Endothelial cell of umbilical vein (primary cell): ENCODE measurements at regions not wholly inside any gene's neighbourhood (a gene's known extent, or its start where the extent isn't known, plus 50 kb on each side); places are given as distances from the start of the nearest gene placed in this dataset.

Experiments
- BruUV-seq: library from RNA; stranded (reverse); fragments of 400-500 nt; replicated peaks from 2 replicates; lab custom pipeline; 2021; lab: Mats Ljungman, UMichigan
- CTCF ChIA-PET: fragments of 300-600, 350-600 bp; sonication (Branson Sonifier 250); formaldehyde crosslinking; loops from one replicate; lab custom pipeline; 2021; ENCODE audit warnings: antibody characterized with exemption, inconsistent platforms; lab: Charles Lee
- POLR2A ChIA-PET: fragments of 300-600, 350-600 bp; sonication (Branson Sonifier 250); formaldehyde crosslinking; loops from one replicate; lab custom pipeline; 2021; ENCODE audit warnings: antibody characterized with exemption, inconsistent platforms; lab: Charles Lee
- DNase-seq: peaks from one replicate; pipeline ENCODE4 v3.0.0-alpha.2; 2011; ENCODE audit warnings: low read depth, low spot score
- FAIRE-seq: peaks from 2 replicates; lab custom pipeline; 2011; peaks lifted over from hg19 to GRCh38; lab: Jason Lieb, UNC
- H2AFZ ChIP-seq: 2 replicates; pipeline ENCODE4 v1.6.0; 2012; ENCODE audit warnings: low read depth, low read length, control low read depth, inconsistent platforms
- H3K27ac ChIP-seq: 2 replicates; pipeline ENCODE4 v1.5.1; 2011; ENCODE audit warnings: low read depth, mild to moderate bottlenecking, control low read depth, low read length, moderate library complexity; ENCODE audit not compliant: insufficient read depth
- H3K27me3 ChIP-seq, 2 experiments: 2 replicates each; pipeline versions ENCODE4 v1.6.0 to v1.6.1; 2011; ENCODE audit warnings: low read length in 2 of 2, mixed read lengths in 1 of 2; ENCODE audit not compliant: control insufficient read depth in 2 of 2, insufficient read depth in 2 of 2
- H3K36me3 ChIP-seq, 2 experiments: 2 replicates in 1 of 2; 3 replicates in 1 of 2; pipeline ENCODE4 v1.5.1; 2011; ENCODE audit warnings: low read length in 2 of 2, mild to moderate bottlenecking in 1 of 2, moderate library complexity in 1 of 2; ENCODE audit not compliant: control insufficient read depth in 2 of 2, insufficient read depth in 2 of 2; ENCODE audit errors: extremely low read depth in 1 of 2
- H3K4me1 ChIP-seq: 3 replicates; pipeline ENCODE4 v1.5.1; 2011; ENCODE audit warnings: mild to moderate bottlenecking, low read length; ENCODE audit not compliant: control insufficient read depth, insufficient read depth; ENCODE audit errors: extremely low read depth
- H3K4me2 ChIP-seq: 2 replicates; pipeline ENCODE4 v1.6.1; 2011; ENCODE audit warnings: low read length, control low read depth, mixed read lengths; ENCODE audit not compliant: insufficient read depth
- H3K4me3 ChIP-seq, 3 experiments: fragments of 200-600 bp in 1 of 3; sonication (generic), shearing (Covaris generic) in 1 of 3; replicated peaks in 1 of 3; 2 replicates each; pipeline ENCODE4 v1.5.1; 2011 to 2016; ENCODE audit warnings: control low read depth in 3 of 3, low read length in 3 of 3, mild to moderate bottlenecking in 2 of 3, inconsistent platforms in 1 of 3, low read depth in 1 of 3, moderate library complexity in 1 of 3; ENCODE audit not compliant: insufficient read depth in 1 of 3
- H3K79me2 ChIP-seq: 2 replicates; pipeline ENCODE4 v1.6.0; 2012; ENCODE audit warnings: low read length, inconsistent platforms; ENCODE audit not compliant: control insufficient read depth, insufficient read depth
- H3K9ac ChIP-seq: replicated peaks from 2 replicates; pipeline ENCODE3; 2011; ENCODE audit warnings: low read length, control low read depth; ENCODE audit not compliant: insufficient read depth; ENCODE audit errors: extremely low read depth
- H3K9me1 ChIP-seq: replicated peaks from 3 replicates; pipeline ENCODE4 v1.6.0; 2011; ENCODE audit warnings: mild to moderate bottlenecking, low read length; ENCODE audit not compliant: control insufficient read depth, insufficient read depth; ENCODE audit errors: extremely low read depth
- H3K9me3 ChIP-seq: replicated peaks from 2 replicates; pipeline ENCODE4 v1.5.1; 2012; ENCODE audit warnings: low read length, inconsistent platforms; ENCODE audit not compliant: control insufficient read depth, insufficient read depth
- H4K20me1 ChIP-seq: replicated peaks from 2 replicates; pipeline ENCODE3; 2011; ENCODE audit warnings: mild to moderate bottlenecking, low read length; ENCODE audit not compliant: control insufficient read depth, insufficient read depth; ENCODE audit errors: extremely low read depth
- CTCF ChIP-seq, 2 donors: IDR thresholded peaks; 1 replicate in 1 of 2; 2 replicates in 1 of 2; pipeline ENCODE4 v1.5.1; 2011; ENCODE audit warnings: low read length in 2 of 2, mild to moderate bottlenecking in 2 of 2, moderate library complexity in 2 of 2, control low read depth in 1 of 2, inconsistent platforms in 1 of 2, low read depth in 1 of 2; ENCODE audit not compliant: insufficient read depth in 1 of 2; ENCODE audit errors: extremely low read depth in 1 of 2
- EZH2 ChIP-seq: IDR thresholded peaks from 2 replicates; pipeline ENCODE4 v1.6.1; 2012; ENCODE audit warnings: borderline replicate concordance, low read depth, mild to moderate bottlenecking, moderate library complexity, low read length, inconsistent platforms; ENCODE audit not compliant: severe bottlenecking
- FOS ChIP-seq: IDR thresholded peaks from 2 replicates; pipeline ENCODE4 v1.6.1; 2011; ENCODE audit warnings: mild to moderate bottlenecking, low read length, moderate library complexity, borderline replicate concordance; ENCODE audit not compliant: insufficient read depth
- GATA2 ChIP-seq: IDR thresholded peaks from 2 replicates; pipeline ENCODE4 v1.7.0; 2011; ENCODE audit warnings: low read depth, mild to moderate bottlenecking, moderate library complexity, mixed read lengths, low read length; ENCODE audit not compliant: insufficient read length, insufficient read depth
- JUN ChIP-seq: IDR thresholded peaks from 2 replicates; pipeline ENCODE4 v1.6.1; 2011; ENCODE audit warnings: borderline replicate concordance, low read depth; ENCODE audit not compliant: insufficient read length, insufficient read depth
- MYC ChIP-seq: IDR thresholded peaks from one replicate; pipeline ENCODE4 v1.6.1; 2011; ENCODE audit warnings: mild to moderate bottlenecking, low read depth, low read length
- POLR2A ChIP-seq: IDR thresholded peaks from 2 replicates; pipeline ENCODE4 v1.6.1; 2012; ENCODE audit warnings: low read depth, mild to moderate bottlenecking, control low read depth, low read length
- POLR2AphosphoS5 ChIP-seq: IDR thresholded peaks from 2 replicates; pipeline ENCODE4 v1.6.1; 2012; ENCODE audit warnings: low read depth, mild to moderate bottlenecking, control low read depth, low read length, moderate library complexity; ENCODE audit not compliant: insufficient read depth
- dilution Hi-C: fragments of 300-500 bp; cut with MboI; formaldehyde crosslinking; loops from one replicate; pipeline ENCODE4 v1.15.0; 2019; ENCODE audit warnings: low sequenced_read_pairs; ENCODE audit not compliant: extremely low pct_ligation_motif_present
- intact Hi-C: fragments of 100-400 bp; cut with micrococcal nuclease; formaldehyde crosslinking; loops from one replicate; pipeline ENCODE4 v1.10.0; 2022
- TF ChIP-seq, protein P1 (sequence below): IDR thresholded peaks from 2 replicates; pipeline ENCODE4 v1.6.1; 2011; ENCODE audit not compliant: insufficient read depth, insufficient read length

GRCh38 chr3:154522036-154522602 is 92.1 kb upstream of the GPR149 start:
- dilution Hi-C loops: no loop called here

More at GRCh38 chr3:154522036-154522602, 92.1 kb upstream of the GPR149 start:
- no peak for TF ChIP-seq MYC
- TF ChIP-seq, protein P1, sequence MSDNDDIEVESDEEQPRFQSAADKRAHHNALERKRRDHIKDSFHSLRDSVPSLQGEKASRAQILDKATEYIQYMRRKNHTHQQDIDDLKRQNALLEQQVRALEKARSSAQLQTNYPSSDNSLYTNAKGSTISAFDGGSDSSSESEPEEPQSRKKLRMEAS: no peak
- TF ChIP-seq EZH2: no peak
- no peak for TF ChIP-seq POLR2AphosphoS5
- no peak for TF ChIP-seq CTCF (IDR thresholded peaks at IDR 0.05; ENCODE audit: extremely low read depth in 1 of 2, insufficient read depth in 1 of 2, low read depth in 1 of 2, low read length in 2 of 2)
- no peak for TF ChIP-seq POLR2A
- no peak for TF ChIP-seq GATA2
- no peak for TF ChIP-seq JUN
- no peak for TF ChIP-seq FOS
- Histone ChIP-seq H3K79me2 (no peaks in the 10 kb centered on the region), H3K4me2 (no peak overlapping the region), H4K20me1 (no peaks in the 10 kb centered on the region), H3K27me3 (no peaks in the 10 kb centered on the region), H3K4me3 (no peak overlapping the region), H3K27ac (no peak overlapping the region), H2AFZ (no peak overlapping the region), H3K9ac (no peak overlapping the region), H3K36me3 (no peaks in the 10 kb centered on the region), H3K4me1 (no peaks in the 10 kb centered on the region), H3K9me1 (no peaks in the 10 kb centered on the region), H3K9me3 (peaks cover 1% of the 10 kb centered on the region)
- FAIRE-seq (no peak), DNase-seq (no peak)
- ChIA-PET CTCF (no interaction called here), POLR2A (no interaction called here)
- intact Hi-C loops: no loop called here
- BruUV-seq: no TSS peak
